ENCODE measurements at regions not wholly inside any gene's neighbourhood (a gene's known extent, or its start where the extent isn't known, plus 50 kb on each side); places are given as distances from the start of the nearest gene placed in this dataset.

- Histone ChIP-seq H3K9ac (ENCODE audit: low read depth in 1 of 2, low read length in 2 of 2) (no peak overlapping the region), H3K27ac (ENCODE audit: low read depth in 1 of 2, low read length in 2 of 2) (no peak overlapping the region), H3K36me3 (ENCODE audit: control insufficient read depth in 4 of 4, insufficient read depth in 3 of 4, low read depth in 1 of 4, low read length in 3 of 4) (no peaks in the 10 kb centered on the region), H3K27me3 (ENCODE audit: control insufficient read depth in 4 of 4, insufficient read depth in 4 of 4, low read length in 3 of 4) (no peaks in the 10 kb centered on the region), H3K4me1 (ENCODE audit: control insufficient read depth in 4 of 4, insufficient read depth in 4 of 4, low read length in 3 of 4) (peaks cover 0 to 18% (median 8%) of the 10 kb centered on the region in 4 donors), H3K4me3 (ENCODE audit: low read depth in 1 of 3, low read length in 3 of 3) (no peak overlapping the region), H3K9me3 (ENCODE audit: control insufficient read depth in 4 of 4, low read length in 3 of 4) (no peaks in the 10 kb centered on the region)
- no peak for TF ChIP-seq GABPA (IDR thresholded peaks at IDR 0.05 in 1 of 2, conservative IDR thresholded peaks at IDR 0.05 in 1 of 2)
- TF ChIP-seq ATF3 (IDR thresholded peaks at IDR 0.05), result no peak
- no peak for TF ChIP-seq FOXA2 (IDR thresholded peaks at IDR 0.05)
- TF ChIP-seq EGR1 (IDR thresholded peaks at IDR 0.05; ENCODE audit: low read depth in 2 of 2), result no peak
- DNase-seq (ENCODE audit: low spot score), result no peak
These were observed 96.8 kb downstream of the RPS29 start for GRCh38 chr14:49489341-49489740.

- peaks cover 0 to 18% (median 8%) of the 10 kb centered on the region in 4 donors for H3K4me1 ChIP-seq (ENCODE audit: control insufficient read depth in 4 of 4, insufficient read depth in 4 of 4, low read length in 3 of 4)
- no peak for TF ChIP-seq NR2F2 (IDR thresholded peaks at IDR 0.05)
- no peak for TF ChIP-seq SP1 (IDR thresholded peaks at IDR 0.05)
- TF ChIP-seq ZBTB33 (IDR thresholded peaks at IDR 0.05), result no peak
- no peak for TF ChIP-seq HNF4A (conservative IDR thresholded peaks at IDR 0.05)
- no peak for TF ChIP-seq FOXA2 (IDR thresholded peaks at IDR 0.05)
- no peak for TF ChIP-seq CTCF (IDR thresholded peaks at IDR 0.05; ENCODE audit: low read depth, low read length, missing input control)
- TF ChIP-seq RAD21 (IDR thresholded peaks at IDR 0.05), result no peak
- no peak for TF ChIP-seq FOXA1 (IDR thresholded peaks at IDR 0.05)
- no peak for TF ChIP-seq TAF1 (conservative IDR thresholded peaks at IDR 0.05)
- TF ChIP-seq ATF3 (IDR thresholded peaks at IDR 0.05), result no peak
- no peak for TF ChIP-seq EGR1 (IDR thresholded peaks at IDR 0.05; ENCODE audit: low read depth in 2 of 2)
- no peak for TF ChIP-seq JUND (IDR thresholded peaks at IDR 0.05)
- no peak overlapping the region for H3K27ac ChIP-seq (ENCODE audit: low read depth in 1 of 2, low read length in 2 of 2)
- no peaks in the 10 kb centered on the region for H3K9me3 ChIP-seq (ENCODE audit: control insufficient read depth in 4 of 4, low read length in 3 of 4)
- no peaks in the 10 kb centered on the region for H3K36me3 ChIP-seq (ENCODE audit: control insufficient read depth in 4 of 4, insufficient read depth in 3 of 4, low read depth in 1 of 4, low read length in 3 of 4)
- H3K27me3 ChIP-seq (ENCODE audit: control insufficient read depth in 4 of 4, insufficient read depth in 4 of 4, low read length in 3 of 4), result no peaks in the 10 kb centered on the region
- no peak for DNase-seq (ENCODE audit: low spot score)
- no peak overlapping the region for H3K4me3 ChIP-seq (ENCODE audit: low read depth in 1 of 3, low read length in 3 of 3)
- no peak overlapping the region for H3K9ac ChIP-seq (ENCODE audit: low read depth in 1 of 2, low read length in 2 of 2)
These were observed 98.9 kb downstream of the RPS29 start for GRCh38 chr14:49487238-49487637.

GRCh38 chr14:49485290-49485689 lies 100.9 kb downstream of the RPS29 start:
- H3K36me3 ChIP-seq (ENCODE audit: control insufficient read depth in 4 of 4, insufficient read depth in 3 of 4, low read depth in 1 of 4, low read length in 3 of 4), result no peaks in the 10 kb centered on the region
- H3K27ac ChIP-seq (ENCODE audit: low read depth in 1 of 2, low read length in 2 of 2), result peak overlapping the region; percentile 73 to 87
- DNase-seq (ENCODE audit: low spot score), result no peak
- peak overlapping the region in 1 of 2 donors; percentile 36 for H3K9ac ChIP-seq (ENCODE audit: low read depth in 1 of 2, low read length in 2 of 2)
- no peak overlapping the region for H3K4me3 ChIP-seq (ENCODE audit: low read depth in 1 of 3, low read length in 3 of 3)
- peaks cover 0 to 21% (median 8%) of the 10 kb centered on the region in 4 donors for H3K4me1 ChIP-seq (ENCODE audit: control insufficient read depth in 4 of 4, insufficient read depth in 4 of 4, low read length in 3 of 4)
- no peaks in the 10 kb centered on the region for H3K27me3 ChIP-seq (ENCODE audit: control insufficient read depth in 4 of 4, insufficient read depth in 4 of 4, low read length in 3 of 4)
- 24% methylated on average over 3 of the region's 3 CpGs for WGBS
- no peaks in the 10 kb centered on the region for H3K9me3 ChIP-seq (ENCODE audit: control insufficient read depth in 4 of 4, low read length in 3 of 4)
- TF ChIP-seq HNF4A (conservative IDR thresholded peaks at IDR 0.05) (peak; percentile 85 to 95), RAD21 (IDR thresholded peaks at IDR 0.05) (no peak), ATF3 (IDR thresholded peaks at IDR 0.05) (peak; percentile 18), REST (IDR thresholded peaks at IDR 0.05) (peak; percentile 51), RXRA (IDR thresholded peaks at IDR 0.05) (peak; percentile 44 to 83), NR2F2 (IDR thresholded peaks at IDR 0.05) (no peak), SP1 (IDR thresholded peaks at IDR 0.05) (peak; percentile 64), JUND (IDR thresholded peaks at IDR 0.05) (peak; percentile 19 to 54), TAF1 (conservative IDR thresholded peaks at IDR 0.05) (no peak), EGR1 (IDR thresholded peaks at IDR 0.05; ENCODE audit: low read depth in 2 of 2) (peak in 1 of 2 donors; percentile 35), YY1 (IDR thresholded peaks at IDR 0.05) (peak; percentile 71), CTCF (IDR thresholded peaks at IDR 0.05; ENCODE audit: low read depth, low read length, missing input control) (no peak)
